A549 (cell line): ENCODE measurements at regions not wholly inside any gene's neighbourhood (a gene's known extent, or its start where the extent isn't known, plus 50 kb on each side); places are given as distances from the start of the nearest gene placed in this dataset.

Experiments
- ATAC-seq, 2 experiments: fragments of 200-7000 bp in 1 of 2; fragments of >200 bp in 1 of 2; cut with Nextera tagmentation in 1 of 2; cut with Tn5 transposase in 1 of 2; 3 replicates each; pipeline versions ENCODE4 v1.8.0 to v1.9.1; 2018 to 2020; ENCODE audit warnings: mild to moderate bottlenecking in 1 of 2, moderate library complexity in 1 of 2
- CTCF ChIA-PET: fragments of 300-600 bp; sonication (Branson Sonifier 250); formaldehyde crosslinking; extraction: SDS; loops from one replicate; lab custom pipeline; 2021; ENCODE audit warnings: antibody characterized with exemption, inconsistent platforms; lab: Yijun Ruan, JAX
- POLR2A ChIA-PET: fragments of 350-600 bp; formaldehyde crosslinking; extraction: SDS; loops from one replicate; lab custom pipeline; 2021; ENCODE audit warnings: antibody characterized with exemption, inconsistent platforms; lab: Yijun Ruan, JAX
- DNase-seq, 2 experiments: peaks; one replicate each; pipeline versions ENCODE4 v3.0.0 to v3.0.0-alpha.2; 2011 to 2016; ENCODE audit warnings: low read depth in 1 of 2, low spot score in 1 of 2
- FAIRE-seq: peaks from 2 replicates; lab custom pipeline; 2011; peaks lifted over from hg19 to GRCh38; lab: Jason Lieb, UNC
- H3K27ac ChIP-seq, 2 experiments: fragments of >200 bp; sonication (Bioruptor Twin); formaldehyde crosslinking; 3 replicates each; pipeline ENCODE4 v1.5.1; 2016 to 2017
- H3K4me1 ChIP-seq: fragments of >200 bp; sonication (Bioruptor Twin); formaldehyde crosslinking; 3 replicates; pipeline ENCODE4 v1.6.1; 2016
- H3K4me2 ChIP-seq: fragments of >200 bp; sonication (Bioruptor Twin); formaldehyde crosslinking; 3 replicates; pipeline ENCODE4 v1.6.1; 2016
- H3K4me3 ChIP-seq: fragments of >200 bp; sonication (Bioruptor Twin); formaldehyde crosslinking; 3 replicates; pipeline ENCODE4 v1.5.1; 2016
- H3K9me3 ChIP-seq: fragments of >200 bp; sonication (Bioruptor Twin); formaldehyde crosslinking; 3 replicates; pipeline ENCODE4 v1.6.1; 2016
- BHLHE40 ChIP-seq: IDR thresholded peaks from 2 replicates; pipeline ENCODE4 v1.6.1; 2012; ENCODE audit warnings: low read depth, low read length, inconsistent platforms
- CBX2 ChIP-seq: fragments of 200-600 bp; sonication (generic); IDR thresholded peaks from 2 replicates; pipeline ENCODE4 v1.6.1; 2016; ENCODE audit warnings: low read depth, mild to moderate bottlenecking, borderline replicate concordance
- EHMT2 ChIP-seq: fragments of 200-600 bp; sonication (generic); IDR thresholded peaks from 2 replicates; pipeline ENCODE4 v1.6.1; 2016; ENCODE audit warnings: antibody characterized with exemption, low read depth, mild to moderate bottlenecking, moderate library complexity
- ELK1 ChIP-seq: fragments of 150-350 bp; IDR thresholded peaks from 2 replicates; pipeline ENCODE4 v1.6.1; 2014; ENCODE audit warnings: low read depth, mild to moderate bottlenecking, low read length
- FOXS1 ChIP-seq: fragments of 250-450 bp; sonication (Bioruptor Pico); IDR thresholded peaks from 2 replicates; pipeline ENCODE4 v1.5.0; 2020; ENCODE audit warnings: mild to moderate bottlenecking, moderate library complexity
- HDAC2 ChIP-seq: fragments of 200-600 bp; sonication (generic); IDR thresholded peaks from 2 replicates; pipeline ENCODE4 v1.6.1; 2016
- HEYL ChIP-seq: fragments of 250-450 bp; sonication (Bioruptor Pico); IDR thresholded peaks from 2 replicates; pipeline ENCODE4 v1.8.0; 2021; ENCODE audit warnings: mild to moderate bottlenecking, moderate library complexity
- HOXB5 ChIP-seq: fragments of 250-450 bp; sonication (Bioruptor Pico); IDR thresholded peaks from 2 replicates; pipeline ENCODE4 v1.5.0; 2020; ENCODE audit warnings: mild to moderate bottlenecking, moderate library complexity
- KDM5A ChIP-seq: fragments of 200-600 bp; sonication (generic); IDR thresholded peaks from 2 replicates; pipeline ENCODE4 v1.6.1; 2016; ENCODE audit warnings: antibody characterized with exemption, mild to moderate bottlenecking
- MAFK ChIP-seq: fragments of 450-650 bp; IDR thresholded peaks from 2 replicates; pipeline ENCODE4 v1.6.1; 2014; ENCODE audit not compliant: partially characterized antibody
- NR3C1 ChIP-seq: fragments of >200 bp; sonication (Bioruptor Twin); formaldehyde crosslinking; IDR thresholded peaks from 3 replicates; pipeline ENCODE4 v1.6.1; 2017
- PBX3 ChIP-seq: IDR thresholded peaks from 2 replicates; pipeline ENCODE4 v1.6.1; 2012
- SMC3 ChIP-seq: fragments of >200 bp; sonication (Bioruptor Twin); formaldehyde crosslinking; IDR thresholded peaks from 3 replicates; pipeline ENCODE4 v1.6.1; 2018; ENCODE audit warnings: inconsistent platforms
- SREBF2 ChIP-seq: fragments of 450-650 bp; IDR thresholded peaks from 2 replicates; pipeline ENCODE4 v1.6.1; 2014; ENCODE audit warnings: mild to moderate bottlenecking, moderate library complexity
- ZC3H11A ChIP-seq: fragments of 450-650 bp; IDR thresholded peaks from 2 replicates; pipeline ENCODE4 v1.6.1; 2014; ENCODE audit warnings: antibody characterized with exemption, mild to moderate bottlenecking
- ZNF302 ChIP-seq: fragments of 250-450 bp; sonication (Bioruptor Pico); IDR thresholded peaks from 2 replicates; pipeline ENCODE4 v1.9.0; 2021; ENCODE audit warnings: inconsistent platforms, mild to moderate bottlenecking, moderate library complexity
- ZSCAN20 ChIP-seq: fragments of 250-450 bp; sonication (Bioruptor Pico); IDR thresholded peaks from 2 replicates; pipeline ENCODE4 v1.8.0; 2022; ENCODE audit warnings: mild to moderate bottlenecking, moderate library complexity
- WGBS: methylation state at CpG from one replicate; pipeline ENCODE4 v1.1.6; 2017; ENCODE audit errors: missing lambda C conversion rate; 5-methylcytosine and 5-hydroxymethylcytosine counted together
- TF ChIP-seq, protein P1 (sequence below): IDR thresholded peaks from 2 replicates; pipeline ENCODE4 v1.6.1; 2012
- TF ChIP-seq, protein P2 (sequence below): fragments of 250-450 bp; sonication (Bioruptor Pico); IDR thresholded peaks from 2 replicates; pipeline ENCODE4 v1.5.0; 2020; ENCODE audit warnings: low read depth, mild to moderate bottlenecking, moderate library complexity

- TF ChIP-seq PBX3 (no peak), SMC3 (no peak), ZNF302 (CRISPR knock-in tag) (no peak)
- Histone ChIP-seq H3K9me3 (no peaks in the 10 kb centered on the region), H3K4me3 (no peak overlapping the region), H3K27ac (no peak overlapping the region), H3K4me2 (no peak overlapping the region), H3K4me1 (no peaks in the 10 kb centered on the region)
- ChIA-PET CTCF (no interaction called here), POLR2A (no interaction called here)
- DNase-seq (no peak), FAIRE-seq (no peak), ATAC-seq (no peak)
- WGBS, result 3% methylated on average over 2 of the region's 2 CpGs
Measured at GRCh38 chr13:58687148-58687547, 1055.6 kb downstream of the PCDH17 start.

GRCh38 chr13:58698531-58698930 lies 1067.0 kb downstream of the PCDH17 start:
- FAIRE-seq, result no peak
- no peak for DNase-seq
- Histone ChIP-seq H3K9me3 (no peaks in the 10 kb centered on the region), H3K27ac (no peak overlapping the region), H3K4me2 (no peak overlapping the region), H3K4me3 (no peak overlapping the region), H3K4me1 (no peaks in the 10 kb centered on the region)
- CTCF ChIA-PET, result no interaction called here
- no peak for TF ChIP-seq BHLHE40
- no peak for TF ChIP-seq HDAC2
- TF ChIP-seq EHMT2, result no peak
- no peak for TF ChIP-seq ZSCAN20 (CRISPR knock-in tag)
- no peak for TF ChIP-seq NR3C1
- no peak for TF ChIP-seq ELK1
- no peak for TF ChIP-seq HEYL
- no peak for TF ChIP-seq MAFK
- POLR2A ChIA-PET, result no interaction called here
- no peak for ATAC-seq

GRCh38 chr13:58704953-58705352 lies 1073.4 kb downstream of the PCDH17 start:
- no peak overlapping the region for H3K4me2 ChIP-seq
- DNase-seq (no peak), FAIRE-seq (no peak), ATAC-seq (no peak)
- 0% methylated on average over 2 of the region's 2 CpGs for WGBS
- no peaks in the 10 kb centered on the region for H3K9me3 ChIP-seq
- H3K4me3 ChIP-seq, result no peak overlapping the region
- ChIA-PET POLR2A (no interaction called here), CTCF (no interaction called here)
- H3K4me1 ChIP-seq, result no peaks in the 10 kb centered on the region
- H3K27ac ChIP-seq, result no peak overlapping the region
- TF ChIP-seq, protein P1, sequence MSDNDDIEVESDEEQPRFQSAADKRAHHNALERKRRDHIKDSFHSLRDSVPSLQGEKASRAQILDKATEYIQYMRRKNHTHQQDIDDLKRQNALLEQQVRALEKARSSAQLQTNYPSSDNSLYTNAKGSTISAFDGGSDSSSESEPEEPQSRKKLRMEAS, result no peak
- TF ChIP-seq ZSCAN20 (CRISPR knock-in tag), result no peak
- TF ChIP-seq FOXS1 (CRISPR knock-in tag), result no peak
- TF ChIP-seq, protein P2, sequence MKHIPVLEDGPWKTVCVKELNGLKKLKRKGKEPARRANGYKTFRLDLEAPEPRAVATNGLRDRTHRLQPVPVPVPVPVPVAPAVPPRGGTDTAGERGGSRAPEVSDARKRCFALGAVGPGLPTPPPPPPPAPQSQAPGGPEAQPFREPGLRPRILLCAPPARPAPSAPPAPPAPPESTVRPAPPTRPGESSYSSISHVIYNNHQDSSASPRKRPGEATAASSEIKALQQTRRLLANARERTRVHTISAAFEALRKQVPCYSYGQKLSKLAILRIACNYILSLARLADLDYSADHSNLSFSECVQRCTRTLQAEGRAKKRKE (CRISPR knock-in tag), result no peak
- no peak for TF ChIP-seq CBX2
- no peak for TF ChIP-seq SREBF2
- TF ChIP-seq HOXB5 (CRISPR knock-in tag), result no peak
- no peak for TF ChIP-seq ZC3H11A
- TF ChIP-seq SMC3, result no peak
- no peak for TF ChIP-seq MAFK
- no peak for TF ChIP-seq KDM5A
- TF ChIP-seq PBX3, result no peak
